ENCODE measurements at regions not wholly inside any gene's neighbourhood (a gene's known extent, or its start where the extent isn't known, plus 50 kb on each side); places are given as distances from the start of the nearest gene placed in this dataset.

DNA sequence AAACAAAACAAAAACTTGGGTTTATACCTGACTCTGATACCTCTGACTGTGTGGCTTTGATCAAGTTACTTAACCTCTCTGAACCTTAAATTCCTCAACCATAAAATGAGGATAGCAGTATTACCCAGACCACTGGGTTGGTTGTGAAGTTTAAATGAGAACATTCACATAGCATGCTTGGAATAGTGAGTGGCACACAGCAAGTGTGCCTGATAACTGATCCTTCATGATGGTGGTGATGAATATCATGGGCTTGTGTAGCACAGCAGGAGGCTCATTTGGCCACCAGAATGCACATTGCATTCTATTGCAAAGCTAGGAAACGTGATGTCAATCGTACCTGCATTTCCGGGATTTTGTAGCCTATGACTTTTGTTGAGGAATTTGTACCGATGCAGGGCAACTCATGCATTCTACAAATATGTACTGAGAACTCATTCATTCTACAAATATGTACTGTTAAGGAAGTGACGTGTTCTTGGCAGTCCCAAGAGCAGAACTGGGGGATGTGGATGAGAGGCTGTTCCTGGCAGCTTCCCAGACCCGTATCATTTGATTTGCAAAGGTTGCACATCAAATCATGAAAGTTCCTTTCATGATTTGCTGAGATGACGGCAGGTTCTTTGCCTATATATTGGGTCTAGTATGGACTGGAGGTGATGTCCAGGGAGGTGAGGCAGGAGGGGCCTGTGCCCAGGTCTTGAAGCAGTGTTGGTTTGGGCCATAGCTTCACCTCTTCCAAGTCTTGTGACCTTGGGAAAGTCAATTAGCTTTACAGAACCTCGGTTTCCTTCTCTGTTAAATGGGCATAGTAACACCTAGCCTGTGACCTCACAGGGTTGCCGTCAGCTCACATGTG lies 94.6 kb upstream of the SMNDC1 start:
- peak; percentile 75 for ATAC-seq

DNA sequence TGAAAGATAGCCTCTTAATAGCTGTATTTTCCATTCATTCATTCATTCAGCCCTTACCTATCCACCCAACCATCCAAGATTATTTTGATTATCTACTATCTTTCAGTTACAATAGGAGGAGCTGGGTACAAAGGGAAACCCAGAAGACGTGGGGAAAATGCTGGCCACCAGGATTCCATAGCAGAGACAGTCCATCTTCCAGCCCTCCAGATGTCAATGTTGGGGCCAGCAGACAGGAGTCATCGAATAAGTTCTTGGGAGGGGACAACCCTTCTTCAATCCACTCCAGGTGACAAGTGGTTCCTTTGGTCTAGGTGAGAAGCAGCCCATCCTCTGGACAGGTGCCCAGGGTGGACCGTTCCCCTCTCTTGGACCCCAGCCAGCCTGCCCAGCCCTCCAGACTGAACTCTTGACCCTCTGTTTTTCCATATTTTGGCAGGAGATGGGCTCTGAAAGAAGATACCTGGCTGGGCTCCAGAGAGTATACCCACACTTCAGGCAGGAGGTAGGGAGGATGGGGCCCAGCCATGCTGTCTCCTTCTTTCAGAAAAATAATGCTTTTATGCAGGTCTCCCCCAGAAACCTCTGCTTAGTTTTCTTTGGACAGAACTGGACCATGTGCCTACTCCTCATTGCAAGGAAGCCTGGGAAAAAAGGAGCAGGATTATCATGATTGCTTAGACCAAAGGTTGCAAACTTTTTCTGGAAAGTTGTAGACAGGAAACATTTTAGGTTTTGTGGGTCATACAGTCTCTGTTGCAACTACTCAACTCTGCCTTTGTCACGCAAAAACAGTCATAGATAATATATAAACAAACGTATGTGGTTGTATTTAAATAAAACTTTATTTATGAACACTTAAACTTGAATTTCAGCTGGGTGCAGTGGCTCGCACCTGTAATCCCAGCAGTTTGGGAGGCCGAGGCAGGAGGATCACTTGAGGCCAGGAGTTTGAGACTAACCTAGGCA lies 95.5 kb upstream of the SMNDC1 start:
- no peak for ATAC-seq

DNA sequence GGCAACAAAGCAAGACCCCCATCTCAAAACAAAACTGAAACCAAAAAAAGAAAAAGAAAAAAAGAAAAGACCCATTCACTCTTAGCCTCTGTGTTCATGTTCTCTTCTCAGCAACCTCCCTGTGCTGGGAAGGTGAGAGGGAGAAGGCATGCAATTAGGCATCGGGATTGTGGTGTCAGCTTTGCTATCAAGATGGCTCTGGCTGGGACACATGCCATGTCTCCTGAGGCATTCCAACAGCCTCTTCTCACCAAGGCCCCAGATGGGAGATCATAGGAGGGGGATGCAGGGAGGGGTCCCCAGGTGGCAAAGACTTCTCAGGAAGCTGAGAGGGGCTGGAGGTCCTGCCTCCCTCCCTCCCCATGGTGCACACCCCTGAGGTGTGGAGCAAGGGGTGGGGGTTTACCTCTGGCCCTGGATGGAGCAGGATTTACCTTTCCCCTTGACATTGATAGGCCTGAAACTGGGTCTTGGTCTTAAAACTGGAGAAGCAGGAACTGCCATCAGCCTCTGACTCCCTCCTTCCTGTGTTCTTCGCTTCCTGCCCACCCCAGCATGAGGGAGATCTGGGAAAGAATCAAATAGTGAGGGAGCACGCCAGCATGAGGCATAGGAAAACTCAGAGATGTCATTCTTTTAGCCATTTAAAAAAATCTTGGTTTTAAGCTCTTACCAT lies 96.2 kb upstream of the DUSP5 start:
- no peak for ATAC-seq

DNA sequence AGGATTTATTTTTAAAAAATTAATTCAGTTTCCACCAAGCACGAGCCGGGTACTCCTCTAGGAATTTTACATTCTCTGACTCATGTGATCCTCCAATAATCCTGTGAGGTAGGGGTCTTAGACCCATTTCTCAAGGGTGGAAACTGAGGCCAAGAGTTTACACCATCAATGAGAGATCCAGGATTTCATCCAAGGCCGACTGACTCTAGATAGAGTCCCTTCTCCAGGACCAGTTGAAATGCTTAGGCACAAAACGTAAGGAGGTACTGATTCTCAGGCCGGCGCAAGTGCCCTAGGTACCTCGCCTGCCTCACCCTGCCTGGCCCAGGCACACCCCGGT lies 95.7 kb upstream of the DUSP5 start:
- ATAC-seq: no peak

DNA sequence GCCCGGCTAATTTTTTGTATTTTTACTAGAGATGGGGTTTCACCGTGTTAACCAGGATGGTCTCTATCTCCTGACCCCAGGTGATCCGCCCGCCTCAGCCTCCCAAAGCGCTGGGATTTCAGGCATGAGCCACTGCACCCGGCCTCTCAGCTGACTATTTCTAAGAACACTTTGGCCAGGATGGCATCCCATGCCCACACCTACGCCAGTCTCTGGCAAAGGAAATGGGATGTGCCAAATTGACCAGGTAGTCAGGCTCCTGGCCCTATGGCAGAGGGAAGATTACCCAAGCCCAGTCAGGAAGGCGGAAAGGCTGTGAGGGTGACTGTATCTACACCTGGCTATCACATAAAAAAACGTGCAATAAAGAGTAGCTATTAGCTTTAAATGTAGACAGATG lies 94.1 kb upstream of the DUSP5 start:
- no peak for ATAC-seq

DNA sequence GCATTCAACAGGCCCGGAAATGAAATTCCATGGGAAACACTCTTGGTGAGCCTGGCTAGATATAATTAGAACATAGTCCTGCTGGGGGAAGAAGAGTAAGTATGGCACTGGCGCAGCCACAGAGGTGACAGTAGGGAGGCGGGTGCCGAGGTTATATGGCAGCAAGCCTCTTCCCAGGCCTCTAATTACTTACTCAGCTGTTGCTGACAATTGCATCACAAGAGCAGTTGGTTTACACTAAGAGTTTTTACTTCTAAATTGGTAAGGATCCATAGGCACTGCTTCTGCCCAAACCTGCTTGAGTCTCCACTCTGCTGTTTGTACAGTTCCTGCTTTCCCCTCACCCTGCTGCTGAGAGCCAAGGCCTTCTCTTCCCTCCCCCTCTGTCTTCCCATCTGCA lies 93.3 kb upstream of the DUSP5 start:
- ATAC-seq: no peak

DNA sequence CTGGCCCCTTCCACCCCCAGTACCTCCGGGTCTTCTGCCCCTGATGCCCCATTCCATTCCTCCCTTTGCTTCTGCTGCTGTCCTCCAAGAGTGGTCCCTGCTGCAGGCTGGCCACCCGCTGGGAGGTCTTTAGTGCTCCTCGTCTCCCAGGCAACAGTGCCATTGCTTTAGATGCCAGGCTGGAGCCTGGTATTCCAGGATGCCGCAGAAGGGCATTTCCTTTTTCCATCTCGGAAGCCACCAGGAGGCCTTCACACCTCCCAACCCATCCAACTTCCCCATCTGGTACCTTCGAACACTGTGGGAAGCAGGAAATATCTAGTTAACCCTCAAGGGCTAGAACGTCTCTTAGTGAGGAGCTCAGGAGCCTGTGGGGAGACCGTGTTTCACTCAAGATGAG lies 92.9 kb upstream of the DUSP5 start:
- no peak for ATAC-seq

DNA sequence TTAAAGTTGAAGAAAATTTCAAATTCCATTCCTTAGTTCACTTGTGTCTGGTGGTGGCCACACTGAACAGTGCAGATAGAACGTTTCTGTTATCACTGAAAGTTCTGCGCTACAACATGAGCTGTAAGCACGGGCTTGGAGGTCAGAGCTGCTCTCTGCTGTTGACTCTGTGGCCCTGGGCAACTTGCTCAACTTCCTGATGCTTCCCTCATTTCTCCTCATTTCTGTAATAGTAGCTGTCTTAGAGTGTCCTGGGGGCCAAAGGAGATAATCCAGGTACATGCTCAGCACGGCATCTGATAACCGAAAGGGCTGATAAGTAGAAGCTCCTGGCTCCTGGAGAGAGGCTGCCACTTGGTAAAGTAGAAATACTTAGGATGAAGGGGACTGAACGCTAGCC lies 92.3 kb upstream of the DUSP5 start:
- no peak for ATAC-seq

DNA sequence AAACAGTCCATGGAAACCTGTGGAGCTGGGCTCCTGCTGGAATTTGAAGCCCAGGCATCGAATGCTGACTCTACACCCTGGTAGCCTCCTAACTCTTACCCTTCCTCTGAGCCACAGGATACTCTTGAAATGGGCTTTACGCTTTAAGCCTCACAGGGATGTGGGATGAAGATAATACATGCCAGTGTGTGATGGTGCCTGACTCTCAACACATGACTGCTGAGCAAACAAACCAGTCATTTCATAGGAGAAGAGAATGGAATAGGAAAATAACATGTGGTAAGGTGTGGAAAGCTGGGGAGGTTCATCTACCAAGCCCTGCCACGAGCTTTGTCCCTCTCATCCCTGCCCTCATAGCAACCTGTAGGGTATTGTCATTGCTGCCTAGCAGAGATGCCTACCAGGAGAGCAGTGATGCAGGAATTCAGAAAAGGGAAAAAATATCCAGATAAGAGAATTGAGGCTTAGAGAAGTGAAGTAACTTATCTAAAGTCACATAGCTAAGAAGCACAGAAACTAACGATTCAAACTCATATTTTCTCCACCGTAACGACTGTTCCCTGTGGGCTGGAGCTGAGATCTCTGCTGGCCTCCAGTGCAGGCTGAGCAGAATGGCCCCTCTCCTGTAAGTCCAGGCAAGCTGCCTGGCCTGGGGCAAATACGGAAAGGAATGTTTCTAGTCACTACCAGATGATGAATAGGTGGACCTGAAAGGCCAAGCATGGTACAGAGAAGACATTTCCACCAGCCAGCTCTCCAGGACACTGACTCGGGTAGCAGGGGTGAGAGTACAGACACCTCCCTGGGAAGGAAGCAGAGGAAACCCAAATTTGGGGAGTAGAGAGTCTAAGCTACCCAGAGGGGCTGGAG lies 90.2 kb upstream of the DUSP5 start:
- ATAC-seq: peak; percentile 8

DNA sequence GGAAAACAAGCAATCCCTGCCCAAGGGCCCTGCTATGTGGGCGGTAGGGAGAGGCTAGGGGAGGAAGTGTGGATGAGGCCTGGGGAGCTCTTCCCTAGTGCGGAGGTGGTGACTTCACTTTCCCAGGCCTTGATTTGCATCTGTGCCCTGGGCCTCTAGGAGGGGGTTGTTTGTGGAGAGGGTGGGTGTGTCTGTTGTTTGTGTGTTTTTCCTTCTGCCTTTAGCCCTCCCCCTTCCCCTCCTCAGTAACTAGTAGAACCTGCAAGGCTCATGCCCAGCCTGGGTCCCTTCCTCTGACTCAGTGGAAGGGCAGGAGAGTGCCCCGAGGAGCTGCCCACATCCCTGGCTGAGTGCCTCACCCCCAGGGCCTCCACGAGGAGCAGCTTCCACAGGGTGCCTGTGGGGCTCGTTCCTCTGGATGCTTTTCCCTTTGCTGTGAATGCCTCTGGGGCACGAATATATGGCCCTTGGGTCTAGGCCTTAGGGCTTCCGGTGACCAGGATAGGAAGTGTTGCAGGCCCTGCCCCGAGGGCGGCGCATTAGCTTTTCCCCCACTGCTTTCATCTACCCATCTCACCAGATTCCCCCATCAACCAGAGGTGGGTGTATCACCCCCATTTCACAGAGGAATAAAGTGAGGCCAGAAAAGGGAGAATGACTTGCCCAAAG lies 89.4 kb upstream of the DUSP5 start:
- peak; percentile 77 for ATAC-seq

DNA sequence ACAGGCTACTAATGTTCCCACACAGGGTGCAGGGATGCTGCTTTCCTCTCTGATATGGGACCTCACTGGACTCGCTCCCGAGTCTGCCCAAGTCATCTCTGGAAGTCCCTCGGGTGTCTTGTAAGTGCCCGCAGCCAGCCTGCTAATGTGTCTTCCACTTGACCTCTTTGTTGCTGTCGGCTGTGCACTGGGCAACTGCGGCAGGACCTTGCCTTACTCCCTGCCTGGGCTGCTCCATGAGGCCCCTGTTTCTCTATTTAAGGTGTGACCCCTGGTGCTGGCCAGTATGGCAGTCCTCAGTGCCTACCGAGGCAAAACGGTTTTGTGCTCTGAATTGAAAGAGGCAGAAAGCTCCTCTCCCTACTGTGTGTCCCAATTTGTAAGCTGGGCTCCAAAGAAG lies 88.8 kb upstream of the DUSP5 start:
- no peak for ATAC-seq

DNA sequence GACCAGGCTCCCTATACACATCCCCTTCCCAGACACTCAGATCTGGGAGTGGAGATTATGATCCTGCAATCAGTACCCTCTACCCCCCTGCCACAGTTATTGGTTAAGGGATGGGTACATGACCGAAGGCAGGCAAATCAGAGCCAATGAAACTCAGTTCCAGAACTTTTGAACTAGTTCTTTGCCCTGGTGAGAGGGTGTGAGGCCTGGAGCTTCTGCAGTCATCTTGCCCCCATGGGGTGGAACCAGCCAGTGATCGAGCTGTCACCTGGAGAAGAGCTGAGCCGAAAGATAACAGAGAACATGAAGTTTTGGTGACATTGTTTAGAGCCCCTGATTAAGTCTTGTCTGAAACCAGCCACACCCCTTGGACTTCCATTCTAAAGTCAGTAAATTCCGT lies 88.2 kb upstream of the DUSP5 start:
- ATAC-seq: no peak

DNA sequence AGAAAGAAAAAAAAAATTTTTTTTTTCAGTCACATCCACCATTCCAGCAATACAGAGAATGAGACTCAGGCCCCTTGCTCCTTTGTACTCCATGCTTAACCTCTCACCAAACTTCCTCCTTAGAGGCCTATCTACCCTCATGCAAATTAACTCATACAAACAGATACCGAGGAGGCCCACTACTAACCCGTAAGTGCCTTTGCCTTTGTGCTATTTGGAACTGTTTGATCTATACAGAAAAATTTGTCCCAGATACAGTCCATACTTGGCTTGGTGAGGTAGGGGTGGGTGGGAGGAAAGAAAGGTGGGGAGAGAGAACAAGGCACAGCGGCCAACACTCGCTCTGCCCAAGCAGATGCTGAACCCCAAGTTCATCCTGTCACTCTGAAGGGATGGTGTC lies 87.8 kb upstream of the DUSP5 start:
- ATAC-seq: no peak

DNA sequence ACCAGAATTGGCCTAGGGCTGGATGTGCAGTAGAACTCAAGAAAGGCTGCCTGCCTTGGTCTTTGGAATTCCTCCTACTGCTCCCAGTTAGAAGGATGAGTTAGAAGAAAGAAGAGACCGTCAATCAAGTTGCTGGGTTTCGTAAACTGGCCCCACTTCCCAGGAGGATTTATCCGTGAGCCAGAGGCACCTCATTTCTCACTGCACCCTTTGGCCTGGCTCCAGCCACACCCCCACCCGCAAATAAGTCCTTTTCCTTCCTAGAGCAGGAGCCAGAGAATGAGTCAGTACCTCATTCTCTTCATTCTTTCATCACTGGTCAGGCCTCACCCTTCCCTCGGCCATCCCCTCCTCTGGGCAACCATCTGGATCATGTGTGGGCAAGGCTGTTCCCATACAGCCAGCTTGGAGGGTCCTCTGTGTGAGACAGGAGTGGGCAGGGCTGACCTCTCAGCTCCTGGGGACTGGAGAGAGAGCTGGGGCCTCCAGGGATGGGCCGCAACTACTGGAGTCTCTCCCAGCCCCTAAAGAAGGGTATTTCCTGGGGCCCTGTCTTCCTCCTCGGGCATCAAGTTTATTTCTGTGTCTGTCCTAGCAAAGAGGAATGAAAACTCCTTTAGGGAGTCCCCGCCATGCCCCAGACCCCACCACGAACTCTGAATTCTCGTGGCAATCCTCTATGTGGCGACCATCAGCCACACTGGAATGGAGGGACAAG lies 87.2 kb upstream of the DUSP5 start:
- peak; percentile 76 for ATAC-seq

DNA sequence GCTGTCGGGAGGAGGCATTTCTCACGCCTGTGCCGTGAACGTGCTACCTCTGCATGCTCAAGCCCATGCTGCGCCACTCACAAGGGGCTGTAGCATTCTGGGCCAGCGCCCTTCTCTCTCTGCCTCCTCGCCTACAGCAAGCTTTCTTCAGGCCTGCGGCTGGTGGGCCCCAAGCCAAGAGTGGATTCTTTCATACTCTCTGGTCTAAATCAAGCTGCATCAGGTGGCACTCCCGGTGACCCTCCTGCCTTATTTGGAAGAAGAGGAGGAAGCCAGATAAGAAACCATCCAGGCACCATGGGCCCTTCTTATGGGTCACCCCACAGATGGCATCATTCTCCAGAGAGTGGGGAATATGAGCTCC lies 86.7 kb upstream of the DUSP5 start:
- ATAC-seq: no peak

DNA sequence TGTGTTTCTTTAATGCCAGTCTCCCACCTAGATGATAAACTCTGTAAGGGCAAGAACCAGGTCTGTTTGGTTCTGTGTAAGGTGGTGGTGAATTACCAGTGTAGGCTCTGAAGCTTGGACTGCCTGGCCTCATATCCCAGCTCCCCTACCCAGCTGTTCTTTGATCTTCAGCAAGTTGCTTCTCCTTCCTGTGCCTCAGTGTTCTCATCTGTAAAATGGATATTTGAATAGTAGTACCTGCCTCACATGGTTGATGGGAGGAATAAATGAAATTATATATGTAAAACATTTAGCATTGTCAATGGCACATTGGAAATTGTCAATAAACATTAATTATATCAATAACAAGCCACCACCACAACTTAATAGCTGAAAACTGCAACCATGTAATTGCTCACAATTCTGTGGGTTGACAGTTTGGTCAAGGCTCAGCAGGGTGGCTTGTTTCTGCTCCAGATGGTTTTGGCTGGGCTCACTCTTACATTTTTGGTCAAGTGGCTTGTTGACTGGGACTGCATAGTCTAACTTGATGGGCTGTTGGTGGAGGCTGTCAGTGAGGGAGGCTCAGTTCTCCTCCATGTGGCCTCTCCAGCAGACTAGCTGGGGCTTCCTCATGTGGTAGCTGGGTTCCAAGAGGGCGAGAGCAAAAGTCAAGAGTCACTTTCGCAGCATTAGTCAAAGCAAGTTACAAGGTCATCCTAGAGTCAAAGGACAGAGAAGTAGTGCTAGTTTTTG lies 84.5 kb upstream of the DUSP5 start:
- ATAC-seq: no peak

DNA sequence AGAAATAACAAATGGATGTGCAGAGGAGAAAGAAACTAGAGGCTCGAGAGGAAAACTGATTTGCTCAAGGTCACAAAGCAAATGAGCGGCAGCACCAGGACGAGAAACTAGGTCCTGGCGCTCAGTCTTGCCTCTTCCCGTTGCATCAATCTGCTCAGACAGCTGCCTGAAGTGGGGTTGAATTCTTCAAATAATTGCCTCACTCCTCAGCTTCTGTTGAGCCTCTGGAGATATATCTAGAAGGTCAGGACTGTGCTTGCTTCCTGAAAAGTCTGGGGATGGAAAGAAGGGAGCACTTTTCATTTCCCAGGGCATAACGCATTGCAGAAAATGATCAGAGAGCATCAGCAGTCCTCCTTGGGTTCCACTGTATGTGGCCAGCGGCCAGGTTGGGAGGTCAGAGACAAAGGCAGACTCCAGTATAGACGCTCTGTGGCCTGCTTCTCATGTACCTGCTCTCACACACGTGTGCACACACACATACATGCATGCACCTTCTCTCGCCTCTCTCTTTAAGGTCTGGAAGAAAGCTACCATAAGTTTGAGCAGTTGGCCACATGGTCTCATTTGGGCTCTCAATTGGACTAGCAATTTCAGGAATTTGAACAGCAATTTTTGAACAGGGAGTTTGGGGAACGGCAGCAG lies 83.7 kb upstream of the DUSP5 start:
- ATAC-seq: no peak

DNA sequence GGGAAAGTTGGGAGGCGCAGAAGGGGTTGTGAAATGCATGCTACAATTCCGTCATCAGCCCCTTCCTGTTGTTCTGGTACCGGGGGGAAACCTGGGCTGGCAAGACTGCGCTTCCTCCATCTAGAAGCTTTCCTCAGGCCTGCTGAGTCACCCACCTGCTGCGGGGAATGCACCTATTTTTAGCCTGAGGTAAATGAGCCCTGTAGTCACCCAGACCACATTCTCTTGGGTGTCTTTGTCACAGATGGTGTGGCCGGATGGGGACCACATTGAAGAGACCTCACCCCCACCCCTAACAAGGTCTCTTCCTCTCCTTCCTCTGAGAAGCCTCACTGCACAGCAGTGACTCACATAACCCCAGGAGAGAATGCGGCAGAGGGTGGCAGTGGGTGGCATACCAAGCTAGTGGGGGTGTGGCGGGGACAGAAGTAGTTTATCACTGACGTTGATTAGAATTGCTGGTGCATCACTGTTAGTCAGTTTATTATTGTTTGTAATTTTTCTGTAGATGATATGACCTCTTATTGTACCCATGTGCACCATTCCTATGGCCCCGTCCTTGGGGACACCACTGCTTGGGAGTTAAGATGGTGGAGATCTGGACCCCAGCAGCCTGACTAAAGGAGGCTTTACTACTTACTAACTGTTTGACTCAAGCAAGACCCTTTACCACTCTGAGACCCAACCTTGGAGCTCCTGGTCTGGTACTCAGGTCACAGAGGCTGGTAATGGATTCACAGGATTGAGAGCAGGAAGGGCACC lies 83.0 kb upstream of the DUSP5 start:
- ATAC-seq: peak; percentile 76

DNA sequence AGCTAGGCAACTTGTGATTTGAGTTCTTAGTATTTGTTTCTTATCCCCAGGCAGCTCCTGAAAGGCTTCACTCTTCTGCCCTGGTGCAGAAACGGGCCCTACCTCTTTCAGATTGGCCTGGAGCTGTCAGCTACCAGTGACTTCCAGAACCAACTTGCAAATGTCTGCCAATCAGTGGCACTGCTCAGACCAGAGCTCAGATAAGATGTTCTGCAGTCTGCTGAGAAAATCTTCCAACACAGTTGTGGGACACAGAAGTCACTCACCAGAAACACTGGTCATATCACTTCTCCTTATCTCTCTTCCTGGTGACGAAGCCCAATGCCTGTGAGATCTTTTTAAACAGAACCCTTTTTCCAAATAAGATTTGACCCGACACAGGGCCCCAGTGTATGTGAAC lies 81.9 kb upstream of the DUSP5 start:
- ATAC-seq: no peak
